Activated CD4-positive, alpha-beta memory T cell treated with anti-CD3 and anti-CD28 coated beads for 36 hours (primary cell): ENCODE measurements at regions not wholly inside any gene's neighbourhood (a gene's known extent, or its start where the extent isn't known, plus 50 kb on each side); places are given as distances from the start of the nearest gene placed in this dataset.

Source experiments
- CTCF ChIA-PET: fragments of 350-600 bp; sonication (Branson Sonifier 250); formaldehyde crosslinking; loops from one replicate; lab custom pipeline; 2021; ENCODE audit warnings: antibody characterized with exemption, inconsistent platforms; lab: Charles Lee
- POLR2A ChIA-PET: fragments of 350-600 bp; sonication (Branson Sonifier 250); formaldehyde crosslinking; loops from one replicate; lab custom pipeline; 2021; ENCODE audit warnings: antibody characterized with exemption; lab: Charles Lee
- DNase-seq: peaks from one replicate; pipeline ENCODE4 v3.0.0-alpha.2; 2020
- H3K27ac Mint-ChIP-seq: one replicate; pipeline ENCODE4 v1.8.0; 2021; ENCODE audit warnings: mixed read lengths
- H3K27me3 Mint-ChIP-seq: one replicate; pipeline ENCODE4 v1.8.0; 2021; ENCODE audit warnings: mixed read lengths
- H3K36me3 Mint-ChIP-seq: one replicate; pipeline ENCODE4 v1.8.0; 2021; ENCODE audit warnings: mixed read lengths
- H3K4me1 Mint-ChIP-seq: one replicate; pipeline ENCODE4 v1.8.0; 2021; ENCODE audit warnings: low read depth, mixed read lengths
- H3K4me3 Mint-ChIP-seq: one replicate; pipeline ENCODE4 v1.8.0; 2021; ENCODE audit warnings: mild to moderate bottlenecking, mixed read lengths
- H3K9me3 Mint-ChIP-seq: one replicate; pipeline ENCODE4 v1.8.0; 2021; ENCODE audit warnings: mixed read lengths
- intact Hi-C: fragments of 100-400 bp; cut with micrococcal nuclease; formaldehyde crosslinking; loops from one replicate; pipeline ENCODE4 v1.15.1; 2023

- ChIA-PET POLR2A (no interaction called here), CTCF (no interaction called here)
- H3K4me3 Mint-ChIP-seq = no peak overlapping the region
- intact Hi-C loops = no loop called here
- no peaks in the 10 kb centered on the region for H3K36me3 Mint-ChIP-seq
- DNase-seq = no peak
- H3K27me3 Mint-ChIP-seq = no peaks in the 10 kb centered on the region
- no peak overlapping the region for H3K27ac Mint-ChIP-seq
- H3K9me3 Mint-ChIP-seq = no peaks in the 10 kb centered on the region
- H3K4me1 Mint-ChIP-seq = peaks cover 2% of the 10 kb centered on the region
Observed at GRCh38 chr2:43038696-43039094, 187.7 kb downstream of the ZFP36L2 start.

DNA sequence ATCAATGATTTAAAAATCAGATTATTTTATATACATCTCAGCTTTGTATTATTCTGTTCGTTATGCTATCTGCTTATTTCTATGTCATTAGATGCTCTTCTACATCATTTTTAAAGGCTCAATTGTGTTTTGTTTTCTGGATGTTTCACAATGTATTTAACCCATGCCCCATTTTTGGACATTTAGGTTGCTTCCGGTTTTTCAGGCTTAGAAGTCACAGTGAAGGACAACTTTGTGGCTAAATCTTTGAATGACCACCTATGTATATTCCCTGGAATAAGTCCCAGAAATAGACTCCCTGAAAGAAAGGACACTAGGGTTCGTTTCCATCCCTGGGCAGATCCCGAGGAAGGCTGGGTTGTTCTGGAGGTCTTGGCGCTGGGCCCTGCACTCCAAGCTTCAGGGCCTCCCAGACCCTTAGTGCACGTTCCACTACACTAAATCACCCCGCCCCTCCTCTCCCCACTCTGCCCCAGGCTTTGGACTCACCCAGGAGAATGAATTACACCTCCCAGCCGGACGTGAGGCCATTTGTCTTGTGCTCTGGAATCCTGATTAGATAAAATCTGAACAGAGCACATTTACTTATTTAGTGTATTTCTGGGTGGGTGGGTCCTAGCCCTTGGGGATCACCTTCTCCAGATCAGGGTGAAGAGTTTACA, 188.2 kb downstream of the ZFP36L2 start:
- Mint-ChIP-seq H3K4me1 (peaks cover 2% of the 10 kb centered on the region), H3K4me3 (no peak overlapping the region), H3K27me3 (no peaks in the 10 kb centered on the region), H3K9me3 (no peaks in the 10 kb centered on the region), H3K27ac (no peak overlapping the region), H3K36me3 (no peaks in the 10 kb centered on the region)
- no peak for DNase-seq
- intact Hi-C loops = no loop called here
- POLR2A ChIA-PET = no interaction called here
- CTCF ChIA-PET = no interaction called here

DNA sequence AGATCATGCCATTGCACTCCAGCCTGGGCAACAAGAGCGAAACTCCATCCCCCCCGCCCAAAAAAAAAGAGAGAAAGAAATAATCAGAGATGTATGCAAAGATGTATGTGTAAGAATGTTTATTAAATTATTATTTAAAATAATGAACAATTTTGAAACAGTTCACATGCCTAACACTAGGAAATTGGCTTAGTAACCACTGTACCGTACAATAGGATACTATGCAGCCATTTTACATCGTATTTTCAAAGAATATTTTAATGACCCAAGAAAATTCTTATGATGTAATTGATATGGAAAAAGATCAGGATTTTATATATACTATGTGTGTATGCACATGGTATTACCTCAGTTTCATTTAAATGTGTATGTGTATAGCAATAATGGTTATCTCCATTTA, 190.5 kb downstream of the ZFP36L2 start:
- Mint-ChIP-seq H3K4me1 (peaks cover 13% of the 10 kb centered on the region), H3K27me3 (no peaks in the 10 kb centered on the region), H3K36me3 (no peaks in the 10 kb centered on the region), H3K9me3 (no peaks in the 10 kb centered on the region), H3K4me3 (no peak overlapping the region), H3K27ac (no peak overlapping the region)
- intact Hi-C loops = no loop called here
- CTCF ChIA-PET = no interaction called here
- POLR2A ChIA-PET = no interaction called here
- no peak for DNase-seq

- peaks cover 11% of the 10 kb centered on the region for H3K4me1 Mint-ChIP-seq
- ChIA-PET POLR2A (no interaction called here), CTCF (no interaction called here)
- H3K9me3 Mint-ChIP-seq = no peaks in the 10 kb centered on the region
- H3K4me3 Mint-ChIP-seq = no peak overlapping the region
- intact Hi-C loops = no loop called here
- H3K36me3 Mint-ChIP-seq = no peaks in the 10 kb centered on the region
- H3K27ac Mint-ChIP-seq = no peak overlapping the region
- no peak for DNase-seq
- H3K27me3 Mint-ChIP-seq = no peaks in the 10 kb centered on the region
Observed at GRCh38 chr2:43034921-43035320, 191.5 kb downstream of the ZFP36L2 start.

DNA sequence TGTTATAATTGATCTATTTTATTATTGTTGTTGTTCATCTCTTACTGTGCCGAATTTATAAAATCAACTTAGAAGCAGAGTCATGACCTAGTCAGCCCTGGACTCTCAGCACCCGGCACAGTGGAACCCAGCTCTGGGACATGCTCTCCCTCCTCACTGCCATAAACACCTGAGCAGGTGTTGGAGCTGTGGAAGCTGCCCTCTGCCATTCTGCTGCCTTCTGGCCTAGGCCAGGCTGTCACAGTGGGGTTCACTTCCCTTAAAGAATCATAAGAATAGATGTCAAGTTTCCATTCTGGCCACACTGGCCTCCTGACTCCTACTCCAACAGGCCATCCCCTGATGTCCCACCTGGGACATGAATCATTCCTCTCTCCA, 192.2 kb downstream of the ZFP36L2 start:
- H3K36me3 Mint-ChIP-seq = no peaks in the 10 kb centered on the region
- DNase-seq = no peak
- POLR2A ChIA-PET = interaction anchor here (0.5 kb wide), 1 partner anchor 535 kb away, joined by 3 read pairs; no protein-coding TSS in a partner anchor
- H3K27me3 Mint-ChIP-seq = no peaks in the 10 kb centered on the region
- CTCF ChIA-PET = no interaction called here
- no peak overlapping the region for H3K27ac Mint-ChIP-seq
- no peak overlapping the region for H3K4me3 Mint-ChIP-seq
- no peaks in the 10 kb centered on the region for H3K9me3 Mint-ChIP-seq
- H3K4me1 Mint-ChIP-seq = peaks cover 11% of the 10 kb centered on the region
- intact Hi-C loops = no loop called here

- Mint-ChIP-seq H3K27me3 (no peaks in the 10 kb centered on the region), H3K4me1 (peaks cover 11% of the 10 kb centered on the region), H3K36me3 (no peaks in the 10 kb centered on the region), H3K27ac (no peak overlapping the region), H3K9me3 (no peaks in the 10 kb centered on the region), H3K4me3 (no peak overlapping the region)
- POLR2A ChIA-PET = no interaction called here
- CTCF ChIA-PET = no interaction called here
- intact Hi-C loops = no loop called here
- no peak for DNase-seq
Observed at GRCh38 chr2:43033466-43034241, 192.8 kb downstream of the ZFP36L2 start.

GRCh38 chr2:43033016-43033270, 193.5 kb downstream of the ZFP36L2 start:
- Mint-ChIP-seq H3K36me3 (no peaks in the 10 kb centered on the region), H3K27ac (no peak overlapping the region), H3K27me3 (no peaks in the 10 kb centered on the region), H3K9me3 (no peaks in the 10 kb centered on the region), H3K4me1 (peaks cover 11% of the 10 kb centered on the region), H3K4me3 (no peak overlapping the region)
- intact Hi-C loops = no loop called here
- POLR2A ChIA-PET = interaction anchor here (0.7 kb wide), 1 partner anchor 196 kb away, joined by 3 read pairs; no protein-coding TSS in a partner anchor
- DNase-seq = no peak
- CTCF ChIA-PET = no interaction called here

GRCh38 chr2:43032213-43033015, 194.0 kb downstream of the ZFP36L2 start:
- CTCF ChIA-PET = no interaction called here
- Mint-ChIP-seq H3K4me1 (peaks cover 11% of the 10 kb centered on the region), H3K27ac (no peak overlapping the region), H3K9me3 (no peaks in the 10 kb centered on the region), H3K36me3 (no peaks in the 10 kb centered on the region), H3K4me3 (no peak overlapping the region), H3K27me3 (no peaks in the 10 kb centered on the region)
- no peak for DNase-seq
- intact Hi-C loops = no loop called here
- POLR2A ChIA-PET = interaction anchor here (0.7 kb wide), 1 partner anchor 197 kb away, joined by 3 read pairs; no protein-coding TSS in a partner anchor

DNA sequence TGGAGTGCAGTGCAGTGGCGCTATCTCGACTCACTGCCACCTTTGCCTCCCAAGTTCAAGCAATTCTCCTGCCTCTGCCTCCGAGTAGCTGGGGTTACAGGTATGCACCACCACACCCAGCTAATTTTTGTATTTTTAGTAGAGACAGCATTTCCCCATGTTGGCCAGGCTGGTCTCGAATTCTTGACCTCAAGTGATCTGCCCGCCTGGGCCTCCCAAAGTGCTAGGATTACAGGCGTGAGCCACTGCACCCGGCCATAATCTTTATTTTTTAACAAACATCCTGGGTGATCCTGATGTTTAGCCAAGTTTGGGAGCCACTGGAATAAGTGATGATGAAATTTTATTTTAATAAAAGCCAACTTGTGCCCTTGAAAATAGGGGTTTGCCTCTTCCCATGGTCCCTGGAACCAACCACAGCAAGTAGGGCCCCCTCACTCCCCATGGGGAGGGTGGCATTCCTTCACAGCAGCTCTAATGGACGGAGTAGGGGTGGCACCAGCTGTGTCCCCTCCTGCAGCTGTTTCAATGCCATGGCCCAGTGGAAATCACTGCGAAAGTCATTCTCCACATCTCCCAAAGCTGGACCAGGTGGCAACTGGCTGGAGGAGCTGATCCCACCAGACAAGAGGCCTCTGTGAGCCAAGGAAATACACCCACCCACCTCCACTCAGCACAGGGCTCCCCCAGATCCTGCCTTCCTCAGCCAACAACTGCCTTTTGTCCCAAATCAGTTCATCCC, 194.8 kb downstream of the ZFP36L2 start:
- POLR2A ChIA-PET = no interaction called here
- no peaks in the 10 kb centered on the region for H3K9me3 Mint-ChIP-seq
- H3K27ac Mint-ChIP-seq = no peak overlapping the region
- H3K4me3 Mint-ChIP-seq = no peak overlapping the region
- H3K36me3 Mint-ChIP-seq = no peaks in the 10 kb centered on the region
- no peak for DNase-seq
- H3K4me1 Mint-ChIP-seq = peaks cover 11% of the 10 kb centered on the region
- H3K27me3 Mint-ChIP-seq = no peaks in the 10 kb centered on the region
- CTCF ChIA-PET = no interaction called here
- intact Hi-C loops = no loop called here

DNA sequence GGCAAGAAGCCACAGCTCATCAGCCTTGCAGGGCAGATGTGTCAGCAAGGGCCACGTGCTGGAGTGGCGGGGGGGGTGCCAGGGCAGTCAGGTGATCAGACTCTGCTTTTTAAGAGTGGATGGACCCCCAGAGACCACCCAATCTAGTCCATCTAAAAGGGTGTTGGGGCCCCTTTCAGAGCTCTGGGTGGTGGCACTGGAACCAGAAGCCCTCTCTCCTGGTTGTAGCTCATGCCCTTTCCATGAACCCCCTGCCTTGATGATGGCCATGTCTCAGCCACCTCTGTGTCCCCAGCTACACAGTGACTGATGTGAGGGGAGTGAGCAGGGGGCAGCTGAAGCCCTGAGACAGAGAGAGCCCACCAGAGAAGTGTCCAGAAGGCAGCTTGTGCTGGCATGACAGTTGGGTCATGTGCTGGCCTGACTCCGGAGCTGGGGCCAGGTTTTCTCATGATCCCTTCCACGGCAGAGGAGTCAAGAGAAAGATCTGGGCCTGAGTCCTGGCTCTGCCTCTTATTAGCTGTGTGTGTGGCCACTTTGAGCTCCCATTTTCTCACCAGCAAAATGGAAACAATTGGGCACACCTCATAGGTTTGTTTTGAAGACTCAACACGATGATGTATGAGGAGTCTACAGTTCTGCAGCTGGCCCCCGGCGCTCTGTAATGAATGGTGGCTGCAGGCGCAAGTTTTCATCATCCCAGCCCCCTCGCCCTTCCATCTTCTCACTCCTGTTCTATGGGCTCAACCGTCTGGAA, 195.7 kb downstream of the ZFP36L2 start:
- no peak for DNase-seq
- Mint-ChIP-seq H3K9me3 (no peaks in the 10 kb centered on the region), H3K4me3 (no peak overlapping the region), H3K27ac (no peak overlapping the region), H3K27me3 (no peaks in the 10 kb centered on the region), H3K36me3 (no peaks in the 10 kb centered on the region), H3K4me1 (peaks cover 11% of the 10 kb centered on the region)
- intact Hi-C loops = no loop called here
- ChIA-PET POLR2A (interaction anchor here (0.7 kb wide), 1 partner anchor 196 kb away, joined by 3 read pairs; no protein-coding TSS in a partner anchor), CTCF (no interaction called here)

DNA sequence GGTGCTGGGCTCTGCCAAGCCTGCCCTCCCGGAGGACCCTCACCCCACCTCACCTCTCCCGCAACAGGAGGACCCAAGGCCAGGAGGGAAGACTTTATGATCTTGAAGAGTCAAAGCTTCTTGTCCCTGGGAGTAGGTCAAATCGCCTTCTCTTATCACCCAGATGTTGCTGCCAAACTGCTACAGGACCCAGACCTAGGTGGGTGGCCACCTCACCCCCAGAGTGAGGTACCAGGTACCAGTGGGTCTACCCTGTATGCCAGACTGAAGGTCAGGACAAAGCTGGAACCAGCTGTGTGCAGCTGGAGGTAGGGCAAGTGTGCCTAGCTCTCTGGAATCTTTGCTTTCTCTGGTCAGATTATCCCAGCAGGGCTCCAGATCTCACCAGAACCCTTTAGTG, 197.2 kb downstream of the ZFP36L2 start:
- CTCF ChIA-PET = no interaction called here
- POLR2A ChIA-PET = no interaction called here
- Mint-ChIP-seq H3K9me3 (no peaks in the 10 kb centered on the region), H3K4me3 (no peak overlapping the region), H3K4me1 (peaks cover 11% of the 10 kb centered on the region), H3K27ac (no peak overlapping the region), H3K27me3 (no peaks in the 10 kb centered on the region), H3K36me3 (no peaks in the 10 kb centered on the region)
- no peak for DNase-seq
- intact Hi-C loops = no loop called here
